RWPE1 (cell line): ENCODE measurements at regions not wholly inside any gene's neighbourhood (a gene's known extent, or its start where the extent isn't known, plus 50 kb on each side); places are given as distances from the start of the nearest gene placed in this dataset.
"Not testable (repeated sequence)": the region's sequence is repeated elsewhere in the genome, so short reads cannot be mapped to it uniquely, and the experiment has no call there.

Source experiments
- CTCF ChIA-PET: fragments of 350-600 bp; sonication (Branson Sonifier 250); formaldehyde crosslinking; extraction: SDS; loops from one replicate; lab custom pipeline; 2021; lab: Yijun Ruan, JAX
- POLR2A ChIA-PET: fragments of 400-600 bp; formaldehyde crosslinking; extraction: SDS; loops from one replicate; lab custom pipeline; 2020; ENCODE audit warnings: antibody characterized with exemption; ENCODE audit not compliant: low non-redundant PET; lab: Yijun Ruan, JAX
- DNase-seq: peaks from one replicate; pipeline ENCODE4 v3.0.0; 2012; ENCODE audit warnings: low spot score
- H3K27ac ChIP-seq: fragments of 450-650 bp; 2 replicates; pipeline ENCODE4 v1.5.1; 2017
- CTCF ChIP-seq: fragments of 450-650 bp; conservative IDR thresholded peaks from 2 replicates; pipeline ENCODE4 v1.5.1; 2017; ENCODE audit warnings: low read depth, mild to moderate bottlenecking

DNA sequence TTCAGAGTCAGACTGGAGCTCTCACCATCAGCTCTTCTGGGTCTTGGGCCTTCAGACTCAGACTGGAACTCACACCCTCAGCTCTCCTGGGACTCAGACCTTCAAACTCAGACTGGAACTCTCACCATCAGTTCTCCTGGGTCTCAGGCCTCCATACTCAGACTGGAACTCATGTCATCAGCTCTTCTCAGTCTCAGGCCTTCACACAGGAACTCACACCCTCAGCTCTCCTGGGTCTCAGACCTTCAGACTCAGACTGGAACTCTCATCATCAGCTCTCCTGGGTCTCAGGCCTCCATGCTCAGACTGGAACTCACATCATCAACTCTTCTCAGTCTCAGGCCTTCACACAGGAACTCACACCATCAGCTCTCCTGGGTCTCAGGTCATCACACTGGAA lies 147.2 kb upstream of the MXRA5 start:
- no peak overlapping the region for H3K27ac ChIP-seq
- no peak for TF ChIP-seq CTCF
- CTCF ChIA-PET: no interaction called here
- no peak for DNase-seq
- POLR2A ChIA-PET: no interaction called here

DNA sequence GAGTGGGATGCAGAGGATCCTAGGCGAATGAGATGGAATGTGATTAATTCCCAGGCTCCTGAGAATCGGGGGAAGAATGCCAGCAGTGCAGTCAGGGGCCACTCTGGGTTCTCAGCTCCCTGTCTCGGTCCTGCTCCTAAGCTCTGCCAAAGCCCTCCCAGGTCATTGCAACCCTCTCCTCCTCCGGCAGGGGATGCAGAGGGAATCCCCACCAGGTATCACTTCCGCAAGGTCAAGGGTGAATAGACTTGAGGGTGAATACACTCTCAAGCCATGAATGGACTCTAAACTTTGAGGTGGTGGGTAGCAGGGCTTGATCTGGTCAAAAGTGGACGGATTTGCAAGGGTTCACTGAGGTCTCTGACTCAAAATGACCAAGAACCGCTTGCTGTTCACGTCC lies 139.3 kb upstream of the MXRA5 start:
- CTCF ChIA-PET: no interaction called here
- POLR2A ChIA-PET: no interaction called here
- TF ChIP-seq CTCF: no peak
- DNase-seq: no peak
- no peak overlapping the region for H3K27ac ChIP-seq

GRCh38 chrX:3479026-3479425 lies 132.6 kb upstream of the MXRA5 start:
- DNase-seq: no peak
- ChIA-PET POLR2A (no interaction called here), CTCF (no interaction called here)
- no peak overlapping the region for H3K27ac ChIP-seq
- no peak for TF ChIP-seq CTCF

DNA sequence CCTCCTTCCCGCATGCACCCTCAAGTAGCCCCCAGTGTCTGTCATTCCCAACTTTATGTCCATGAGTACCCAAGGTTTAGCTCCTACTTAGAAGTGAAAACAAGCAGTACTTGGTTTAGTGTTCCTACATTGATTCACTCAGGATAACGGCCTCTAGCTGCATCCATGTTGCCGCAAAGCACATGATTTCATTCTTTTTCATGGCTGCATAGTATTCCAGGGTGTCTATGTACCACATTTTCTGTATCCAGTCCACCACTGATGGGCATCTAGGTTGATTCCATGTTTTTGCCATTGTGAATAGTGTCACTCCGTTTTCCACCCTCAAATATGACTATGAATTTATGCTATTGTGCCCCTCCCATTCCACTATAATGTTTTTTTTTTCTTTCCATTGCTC lies 130.5 kb upstream of the MXRA5 start:
- ChIA-PET POLR2A (no interaction called here), CTCF (interaction anchor here (0.5 kb wide), 1 partner anchor 56 kb away, joined by 3 read pairs; no protein-coding TSS in a partner anchor)
- no peak for TF ChIP-seq CTCF
- no peak overlapping the region for H3K27ac ChIP-seq
- no peak for DNase-seq

GRCh38 chrX:3470211-3470679 lies 123.8 kb upstream of the MXRA5 start:
- H3K27ac ChIP-seq: not testable (repeated sequence)

GRCh38 chrX:3468031-3468430 lies 121.6 kb upstream of the MXRA5 start:
- POLR2A ChIA-PET: no interaction called here
- CTCF ChIA-PET: no interaction called here
- DNase-seq: no peak
- TF ChIP-seq CTCF: no peak
- no peak overlapping the region for H3K27ac ChIP-seq

More at GRCh38 chrX:3470211-3470679, 123.8 kb upstream of the MXRA5 start:
- CTCF ChIA-PET, POLR2A ChIA-PET, DNase-seq: not testable (repeated sequence)

GRCh38 chrX:3465017-3465416 lies 118.6 kb upstream of the MXRA5 start:
- DNase-seq: no peak
- CTCF ChIA-PET: no interaction called here
- no peak for TF ChIP-seq CTCF
- POLR2A ChIA-PET: no interaction called here
- no peak overlapping the region for H3K27ac ChIP-seq
